Panc1 (cell line): ENCODE measurements at regions not wholly inside any gene's neighbourhood (a gene's known extent, or its start where the extent isn't known, plus 50 kb on each side); places are given as distances from the start of the nearest gene placed in this dataset.

ENCODE experiments used
- ATAC-seq: fragments of 200-7000 bp; cut with Tn5 transposase; 2 replicates; pipeline ENCODE4 v1.9.1; 2020; ENCODE audit warnings: mild to moderate bottlenecking, moderate library complexity
- BruUV-seq: library from RNA; stranded (reverse); fragments of 400-500 nt; replicated peaks from 2 replicates; lab custom pipeline; 2021; lab: Mats Ljungman, UMichigan
- CTCF ChIA-PET: fragments of 300-600 bp; sonication (Branson Sonifier 250); formaldehyde crosslinking; loops from one replicate; lab custom pipeline; 2022; ENCODE audit warnings: antibody characterized with exemption; lab: Charles Lee
- POLR2A ChIA-PET: fragments of 300-600 bp; sonication (Branson Sonifier 250); formaldehyde crosslinking; loops from one replicate; lab custom pipeline; 2022; ENCODE audit warnings: antibody characterized with exemption; lab: Charles Lee
- DNase-seq: peaks from one replicate; pipeline ENCODE4 v3.0.0-alpha.2; 2010; ENCODE audit warnings: low read depth, low spot score
- H3K27ac ChIP-seq: 2 replicates; pipeline ENCODE4 v1.5.1; 2011; ENCODE audit warnings: mild to moderate bottlenecking, low read length, inconsistent platforms
- H3K27me3 ChIP-seq: fragments of 200-500 bp; sonication (Bioruptor generic); 2 replicates; pipeline ENCODE4 v1.6.0; 2014; ENCODE audit warnings: low read length, inconsistent platforms; ENCODE audit not compliant: control insufficient read depth, insufficient read depth
- H3K36me3 ChIP-seq: fragments of 200-500 bp; sonication (Bioruptor generic); 2 replicates; pipeline ENCODE4 v1.5.1; 2014; ENCODE audit warnings: inconsistent platforms, mild to moderate bottlenecking, low read length, moderate library complexity; ENCODE audit not compliant: control insufficient read depth, insufficient read depth
- H3K4me1 ChIP-seq: 2 replicates; pipeline ENCODE4 v1.5.1; 2011; ENCODE audit warnings: inconsistent platforms, mild to moderate bottlenecking, low read length, moderate library complexity; ENCODE audit not compliant: control insufficient read depth, insufficient read depth
- H3K4me3 ChIP-seq, 2 experiments: 2 replicates each; pipeline ENCODE4 v1.5.1; 2011 to 2012; ENCODE audit warnings: low read depth in 2 of 2, low read length in 2 of 2, mild to moderate bottlenecking in 2 of 2, inconsistent platforms in 1 of 2, moderate library complexity in 1 of 2
- H3K9me3 ChIP-seq: fragments of 200-500 bp; sonication (Bioruptor generic); 2 replicates; pipeline ENCODE4 v1.5.1; 2014; ENCODE audit warnings: low read depth, mild to moderate bottlenecking, inconsistent platforms, low read length, moderate library complexity; ENCODE audit not compliant: control insufficient read depth, insufficient read depth
- CTCF ChIP-seq: fragments of 450-650 bp; IDR thresholded peaks from 2 replicates; pipeline ENCODE4 v1.5.1; 2017; ENCODE audit warnings: mild to moderate bottlenecking
- POLR2AphosphoS5 ChIP-seq: IDR thresholded peaks from 2 replicates; pipeline ENCODE4 v1.6.1; 2012; ENCODE audit warnings: mild to moderate bottlenecking, low read depth, low read length, moderate library complexity
- REST ChIP-seq, 2 experiments: IDR thresholded peaks; 2 replicates each; pipeline ENCODE4 v1.6.1; 2011 to 2012; ENCODE audit warnings: low read depth in 2 of 2, control low read depth in 1 of 2, low read length in 1 of 2, mild to moderate bottlenecking in 1 of 2, moderate library complexity in 1 of 2; ENCODE audit not compliant: insufficient read depth in 1 of 2
- SIN3A ChIP-seq: IDR thresholded peaks from 2 replicates; pipeline ENCODE4 v1.6.1; 2012; ENCODE audit warnings: low read depth, mild to moderate bottlenecking, low read length, moderate library complexity, borderline replicate concordance; ENCODE audit not compliant: insufficient read depth
- TCF7L2 ChIP-seq: IDR thresholded peaks from 2 replicates; pipeline ENCODE4 v1.6.1; 2011; ENCODE audit warnings: mild to moderate bottlenecking, low read depth, low read length, inconsistent platforms
- in situ Hi-C: cut with HindIII; loops from 2 replicates; pipeline ENCODE4 v1.10.0; 2016; ENCODE audit warnings: low sequenced_read_pairs, low pct_unique_long_range_greater_than_20kb
- intact Hi-C: fragments of 100-400 bp; cut with micrococcal nuclease; formaldehyde crosslinking; loops from one replicate; pipeline ENCODE4 v1.10.0; 2022; ENCODE audit not compliant: unreplicated experiment

DNA sequence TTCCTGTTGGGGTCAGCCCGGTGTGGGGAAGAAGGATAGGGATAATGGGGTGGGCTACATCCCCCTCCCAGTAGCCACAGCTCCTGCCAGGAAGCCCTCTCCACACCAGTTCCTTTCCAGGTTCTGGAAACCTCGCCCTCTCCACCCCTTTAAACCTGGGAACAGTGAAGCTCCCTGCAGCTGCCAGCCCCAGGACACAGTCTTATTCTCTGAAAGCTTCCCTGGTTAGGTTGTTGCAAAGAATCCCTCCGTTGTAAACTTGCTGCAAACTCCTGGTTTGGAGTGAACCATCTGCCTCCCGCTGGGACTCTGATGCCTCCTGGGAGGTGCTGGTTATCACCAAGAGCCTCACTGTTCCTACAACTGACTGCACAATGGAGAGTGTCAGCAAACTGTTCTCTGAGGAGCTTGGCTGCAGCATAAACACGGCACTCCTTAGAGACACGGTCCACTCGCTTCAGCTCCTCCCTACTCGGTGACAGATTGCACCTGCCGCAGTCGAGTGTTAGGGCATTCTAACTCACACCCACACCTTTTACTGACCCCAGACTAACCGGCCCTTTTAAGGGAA, 261.8 kb upstream of the RAB6C start:
- no peak for ATAC-seq
- CTCF ChIA-PET: no interaction called here
- no TSS peak for BruUV-seq

DNA sequence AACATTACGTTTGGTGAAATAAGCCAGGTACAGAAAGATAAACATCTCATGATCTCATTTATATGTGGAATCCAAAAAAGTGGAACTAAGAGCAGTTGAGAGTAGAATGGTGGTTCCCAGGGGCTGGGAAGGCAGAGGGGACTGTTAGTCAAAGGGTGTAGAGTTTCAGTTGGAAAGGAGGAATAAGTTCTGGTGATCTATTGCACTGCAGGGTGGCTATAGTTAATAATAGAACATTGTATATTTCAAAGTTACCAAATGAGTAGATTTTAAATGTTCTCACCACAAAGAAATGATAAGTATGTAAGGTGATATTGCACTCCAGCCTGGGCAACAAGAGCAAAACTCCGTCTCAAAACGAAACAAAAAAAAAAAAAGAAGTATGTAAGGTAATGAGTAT, 260.1 kb upstream of the RAB6C start:
- intact Hi-C loops (no loop called here), in situ Hi-C loops (no loop called here)
- H3K4me3 ChIP-seq: no peak overlapping the region
- ATAC-seq (no peak), DNase-seq (no peak)
- CTCF ChIA-PET: no interaction called here
- no peaks in the 10 kb centered on the region for H3K36me3 ChIP-seq
- POLR2A ChIA-PET: no interaction called here
- H3K9me3 ChIP-seq: no peaks in the 10 kb centered on the region
- H3K27ac ChIP-seq: no peak overlapping the region
- no TSS peak for BruUV-seq
- peaks cover 13% of the 10 kb centered on the region for H3K27me3 ChIP-seq
- no peaks in the 10 kb centered on the region for H3K4me1 ChIP-seq
- no peak for TF ChIP-seq REST (IDR thresholded peaks at IDR 0.05; ENCODE audit: insufficient read depth in 1 of 2, low read depth in 2 of 2, low read length in 1 of 2)
- TF ChIP-seq SIN3A: no peak
- TF ChIP-seq CTCF: no peak
- TF ChIP-seq POLR2AphosphoS5: no peak
- TF ChIP-seq TCF7L2: no peak

More for the DNA sequence above, 261.8 kb upstream of the RAB6C start:
- Histone ChIP-seq H3K4me3 (no peak overlapping the region), H3K9me3 (no peaks in the 10 kb centered on the region), H3K36me3 (no peaks in the 10 kb centered on the region), H3K4me1 (no peaks in the 10 kb centered on the region), H3K27ac (no peak overlapping the region), H3K27me3 (peaks cover 13% of the 10 kb centered on the region)
- POLR2A ChIA-PET: no interaction called here
- in situ Hi-C loops: no loop called here
- no peak for TF ChIP-seq REST (IDR thresholded peaks at IDR 0.05; ENCODE audit: insufficient read depth in 1 of 2, low read depth in 2 of 2, low read length in 1 of 2)
- TF ChIP-seq POLR2AphosphoS5: no peak
- TF ChIP-seq CTCF: no peak
- no peak for TF ChIP-seq SIN3A
- no peak for TF ChIP-seq TCF7L2
- intact Hi-C loops: no loop called here
- DNase-seq: no peak
